Heart left ventricle (tissue), 16 donors: ENCODE measurements at regions not wholly inside any gene's neighbourhood (a gene's known extent, or its start where the extent isn't known, plus 50 kb on each side); places are given as distances from the start of the nearest gene placed in this dataset.

Experiments used
- ATAC-seq, 4 donors: fragments of 200-7000 bp; cut with Tn5 transposase; one replicate each; pipeline ENCODE4 v1.9.1; 2020 to 2022; ENCODE audit warnings: moderate library complexity in 4 of 4, mild to moderate bottlenecking in 3 of 4, moderate number of reproducible peaks in 1 of 4
- DNase-seq, 5 donors: peaks; one replicate each; pipeline ENCODE4 v3.0.0-alpha.2; 2020
- H3K27ac ChIP-seq, 12 donors: fragments of 200-600 bp; sonication (generic) in 4 of 12; one replicate each; pipeline versions ENCODE4 v1.5.0 to v1.8.0; 2016 to 2022; ENCODE audit warnings: mild to moderate bottlenecking in 2 of 12
- H3K27me3 ChIP-seq, 9 donors: fragments of 200-600 bp; sonication (generic) in 2 of 9; one replicate each; pipeline versions ENCODE4 v1.5.1 to v1.8.0; 2016 to 2022; ENCODE audit warnings: mild to moderate bottlenecking in 3 of 9
- H3K36me3 ChIP-seq, 9 donors: fragments of 200-600 bp; sonication (generic) in 2 of 9; one replicate each; pipeline versions ENCODE4 v1.5.0 to v1.8.0; 2018 to 2022; ENCODE audit warnings: mild to moderate bottlenecking in 2 of 9
- H3K4me1 ChIP-seq, 12 donors: fragments of 200-600 bp; sonication (generic) in 4 of 12; one replicate each; pipeline versions ENCODE4 v1.5.0 to v1.8.0; 2016 to 2022; ENCODE audit warnings: mild to moderate bottlenecking in 3 of 12
- H3K4me3 ChIP-seq, 12 donors: fragments of 200-600 bp; sonication (generic) in 4 of 12; one replicate each; pipeline versions ENCODE4 v1.5.0 to v1.8.0; 2017 to 2022; ENCODE audit warnings: mild to moderate bottlenecking in 9 of 12, moderate library complexity in 4 of 12
- H3K9me3 ChIP-seq, 12 donors: fragments of 200-600 bp; sonication (generic) in 4 of 12; one replicate each; pipeline versions ENCODE4 v1.5.0 to v1.8.0; 2016 to 2022; ENCODE audit warnings: mild to moderate bottlenecking in 1 of 12
- POLR2A ChIP-seq, 2 donors: fragments of 450-650 bp; IDR thresholded peaks; one replicate each; pipeline ENCODE4 v1.6.1; 2017; ENCODE audit warnings: antibody characterized with exemption in 2 of 2, mild to moderate bottlenecking in 2 of 2, moderate library complexity in 2 of 2
- WGBS, 4 donors: extraction: QIAGEN DNeasy Blood & Tissue Kit in 2 of 4; methylation state at CpG; one replicate each; pipeline versions ENCODE4 v1.1.5 to v1.1.7; 2013 to 2018; 5-methylcytosine and 5-hydroxymethylcytosine counted together
- intact Hi-C, 10 donors: fragments of 100-400 bp; cut with DNase I; formaldehyde crosslinking; loops; one replicate each; pipeline versions ENCODE4 v1.11.1 to v1.14.2; 2022
- TF ChIP-seq, protein P1 (sequence below), 12 donors: fragments of 200-600 bp; sonication (generic) in 4 of 12; IDR thresholded peaks; one replicate each; pipeline versions ENCODE4 v1.5.0 to v1.8.0; 2018 to 2022; ENCODE audit warnings: antibody characterized with exemption in 12 of 12, mild to moderate bottlenecking in 5 of 12
- donor health status: ischemic (EF 13 %, LVEDD 7.1; RV severe dilation, severe dysfunction).
- donor health status: healthy with polysubstance abuse.
- donor health status: DM: no; HTN: yes; CAD: no.
- donor health status: DM: no; HTN: no; CAD: no.
- donor health status: ischemic (EF 25% LVEDD 6.9; RV normal size, moderate dysfunction).
- donor health status: ischemic (EF 25% LVEDD 5.7; RV mildly dilated, moderate dysfunction).
- donor health status: healthy.
- donor health status: DM: yes; HTN: yes; CAD: no.
- donor health status: ischemic (EF 35%, LVEDD 5.7; RV mildly dilated, moderate dysfunction).
- donor health status: nonischemic (EF 11% LVEDD 7.7; RV severe dilation, severe dysfunction).
- donor health status: DM: yes; HTN: yes; CAD: no.
- donor health status: PGD.
- donor health status: ischemic (EF 29% LVEDD 5.4; RV normal size, mild dysfunction).
- donor health status: nonischemic (EF 23%, LVEDD 6.1; RV moderate dilation, normal function).

DNA sequence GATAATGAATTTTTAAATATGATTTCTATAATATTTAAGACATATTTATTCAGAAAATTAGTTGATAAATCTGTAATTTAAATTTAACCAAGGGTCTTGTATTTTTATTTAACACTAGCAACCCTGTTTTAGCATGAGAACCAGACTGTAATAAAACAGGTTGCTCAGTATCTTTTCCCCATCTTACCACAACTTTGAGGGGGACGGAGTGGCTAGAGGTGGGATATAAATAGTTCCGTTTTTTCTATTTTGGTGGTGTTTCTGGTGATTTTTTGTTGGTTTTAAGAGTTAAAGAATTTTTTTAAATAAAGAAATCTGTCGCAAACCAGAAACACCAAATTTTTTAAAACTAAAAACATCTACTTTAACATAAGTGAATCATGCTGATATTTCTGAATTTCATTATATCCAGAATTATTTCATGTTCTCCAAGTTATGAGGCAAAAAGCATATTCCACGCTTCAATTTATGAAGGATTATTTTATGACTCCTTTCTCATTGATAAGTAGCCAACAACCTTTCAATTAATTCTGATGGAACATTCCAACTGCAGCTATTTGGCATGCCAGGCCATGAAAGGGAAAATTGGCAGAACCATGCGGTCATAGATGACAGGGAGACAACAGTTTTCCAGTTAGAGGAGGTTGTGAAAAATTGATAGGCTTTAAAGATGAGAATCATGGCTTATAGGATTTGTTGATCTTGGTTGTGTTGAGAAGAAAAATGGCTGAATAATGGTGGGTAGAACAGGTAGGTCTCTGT is 151.9 kb upstream of the CARMIL1 start:
- Histone ChIP-seq H3K4me1 (peaks cover 0 to 53% (median 18%) of the 10 kb centered on the region in 12 donors), H3K27me3 (no peaks in the 10 kb centered on the region), H3K9me3 (no peaks in the 10 kb centered on the region), H3K36me3 (peaks cover 0 to 60% (median 17%) of the 10 kb centered on the region in 9 donors), H3K4me3 (no peak overlapping the region), H3K27ac (peak overlapping the region in 1 of 12 donors; percentile 4)
- intact Hi-C loops: no loop called here
- ATAC-seq (no peak), DNase-seq (no peak)
- TF ChIP-seq, protein P1, sequence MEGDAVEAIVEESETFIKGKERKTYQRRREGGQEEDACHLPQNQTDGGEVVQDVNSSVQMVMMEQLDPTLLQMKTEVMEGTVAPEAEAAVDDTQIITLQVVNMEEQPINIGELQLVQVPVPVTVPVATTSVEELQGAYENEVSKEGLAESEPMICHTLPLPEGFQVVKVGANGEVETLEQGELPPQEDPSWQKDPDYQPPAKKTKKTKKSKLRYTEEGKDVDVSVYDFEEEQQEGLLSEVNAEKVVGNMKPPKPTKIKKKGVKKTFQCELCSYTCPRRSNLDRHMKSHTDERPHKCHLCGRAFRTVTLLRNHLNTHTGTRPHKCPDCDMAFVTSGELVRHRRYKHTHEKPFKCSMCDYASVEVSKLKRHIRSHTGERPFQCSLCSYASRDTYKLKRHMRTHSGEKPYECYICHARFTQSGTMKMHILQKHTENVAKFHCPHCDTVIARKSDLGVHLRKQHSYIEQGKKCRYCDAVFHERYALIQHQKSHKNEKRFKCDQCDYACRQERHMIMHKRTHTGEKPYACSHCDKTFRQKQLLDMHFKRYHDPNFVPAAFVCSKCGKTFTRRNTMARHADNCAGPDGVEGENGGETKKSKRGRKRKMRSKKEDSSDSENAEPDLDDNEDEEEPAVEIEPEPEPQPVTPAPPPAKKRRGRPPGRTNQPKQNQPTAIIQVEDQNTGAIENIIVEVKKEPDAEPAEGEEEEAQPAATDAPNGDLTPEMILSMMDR (IDR thresholded peaks at IDR 0.05): no peak
- TF ChIP-seq POLR2A (IDR thresholded peaks at IDR 0.05): no peak
- WGBS, 4 donors: 80 to 90% (median 88%) methylated on average over 5 of the region's 5 CpGs

DNA sequence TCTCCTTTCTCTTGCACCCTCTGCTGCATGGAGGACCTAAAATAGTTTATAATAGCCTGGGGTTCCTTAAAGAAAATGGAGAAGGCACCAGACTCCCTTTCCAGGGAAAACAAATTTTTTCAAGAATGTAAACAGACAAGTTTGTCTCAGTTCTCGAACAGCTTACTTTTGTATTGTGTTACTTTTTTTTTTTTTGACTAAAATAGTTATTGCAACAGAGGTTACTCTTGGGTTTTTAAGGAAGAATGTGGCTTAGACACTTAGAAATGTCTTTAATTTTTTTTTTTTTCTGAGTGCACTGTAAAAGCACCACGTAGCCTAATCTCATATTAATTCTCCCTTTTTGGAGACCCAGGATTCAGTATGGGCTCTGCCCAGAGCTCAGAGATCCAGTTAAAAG is 148.7 kb upstream of the CARMIL1 start:
- no peak overlapping the region for H3K4me3 ChIP-seq
- peaks cover 0 to 45% (median 13%) of the 10 kb centered on the region in 9 donors for H3K36me3 ChIP-seq
- 46 to 70% (median 52%) methylated on average over 2 of the region's 2 CpGs for WGBS, 4 donors
- no peak for DNase-seq
- H3K27me3 ChIP-seq: no peaks in the 10 kb centered on the region
- H3K27ac ChIP-seq: peak overlapping the region in 8 of 12 donors; percentile 7 to 52 (median 26)
- intact Hi-C loops: loop anchor here in 1 of 10 donors (10.0 kb wide), 1 partner anchor 46 kb away; no protein-coding TSS in a partner anchor
- no peak for ATAC-seq
- H3K9me3 ChIP-seq: peaks cover 0 to 10% (median 0%) of the 10 kb centered on the region in 12 donors
- peaks cover 0 to 37% (median 9%) of the 10 kb centered on the region in 12 donors for H3K4me1 ChIP-seq
- TF ChIP-seq POLR2A (IDR thresholded peaks at IDR 0.05): no peak
- TF ChIP-seq, protein P1 (IDR thresholded peaks at IDR 0.05): no peak

DNA sequence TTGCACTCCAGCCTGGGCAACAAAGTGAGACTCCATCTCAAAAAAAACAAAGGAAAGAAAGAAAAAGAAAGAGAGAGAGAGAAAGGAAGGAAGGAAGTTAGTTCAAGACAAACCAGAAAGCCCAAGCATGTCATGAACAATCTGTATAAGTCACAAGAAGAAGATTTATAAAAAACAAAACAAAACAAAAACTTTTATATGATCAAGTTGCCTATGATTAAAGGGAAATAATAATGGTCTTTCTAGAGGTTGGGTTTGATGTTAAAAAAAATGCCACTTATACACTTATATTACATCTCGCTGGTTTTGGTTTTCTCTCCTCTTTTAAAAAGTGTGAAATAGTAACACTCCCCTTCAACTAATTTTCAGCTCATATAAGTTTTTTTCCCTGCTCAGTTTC is 146.2 kb upstream of the CARMIL1 start:
- Histone ChIP-seq H3K27me3 (no peaks in the 10 kb centered on the region), H3K27ac (peak overlapping the region in 10 of 12 donors; percentile 9 to 86 (median 42)), H3K4me3 (peak overlapping the region in 4 of 12 donors; percentile 2 to 26 (median 20)), H3K9me3 (peaks cover 0 to 10% (median 0%) of the 10 kb centered on the region in 12 donors), H3K4me1 (peaks cover 0 to 47% (median 17%) of the 10 kb centered on the region in 12 donors), H3K36me3 (peaks cover 0 to 23% (median 4%) of the 10 kb centered on the region in 9 donors)
- 82 to 97% (median 87%) methylated on average over 1 of the region's 1 CpG for WGBS, 4 donors
- no peak for DNase-seq
- ATAC-seq: no peak
- TF ChIP-seq, protein P1 (IDR thresholded peaks at IDR 0.05): no peak
- TF ChIP-seq POLR2A (IDR thresholded peaks at IDR 0.05): no peak
- intact Hi-C loops: loop anchor here in 1 of 10 donors (10.0 kb wide), 1 partner anchor 48 kb away; no protein-coding TSS in a partner anchor

DNA sequence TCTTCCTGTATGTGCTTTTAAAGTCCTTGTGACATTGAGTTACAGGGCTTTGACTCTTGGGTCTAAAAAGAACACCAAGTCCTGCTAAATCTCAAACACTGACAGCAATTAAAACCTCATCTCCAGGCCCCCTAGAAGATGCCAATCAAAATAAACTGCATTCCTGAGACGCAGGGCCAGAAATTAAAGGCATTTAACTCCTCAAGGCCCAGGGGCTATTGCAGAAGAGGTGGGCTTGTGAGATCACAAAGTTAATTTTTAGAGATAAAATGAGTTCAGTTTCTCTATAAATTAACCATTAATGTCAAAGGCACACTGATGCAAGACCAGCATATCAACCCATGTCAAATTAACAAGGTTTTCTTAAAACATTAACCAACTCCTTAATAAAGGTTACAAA is 145.6 kb upstream of the CARMIL1 start:
- ATAC-seq: no peak
- peak overlapping the region in 10 of 12 donors; percentile 15 to 96 (median 52) for H3K27ac ChIP-seq
- peaks cover 0 to 16% (median 2%) of the 10 kb centered on the region in 9 donors for H3K36me3 ChIP-seq
- no peak for TF ChIP-seq POLR2A (IDR thresholded peaks at IDR 0.05)
- TF ChIP-seq, protein P1 (IDR thresholded peaks at IDR 0.05): no peak
- intact Hi-C loops: loop anchor here in 1 of 10 donors (10.0 kb wide), 1 partner anchor 49 kb away; no protein-coding TSS in a partner anchor
- peak overlapping the region in 4 of 12 donors; percentile 2 to 17 (median 5) for H3K4me3 ChIP-seq
- WGBS, 4 donors: 4 to 16% (median 13%) methylated on average over 1 of the region's 1 CpG
- H3K9me3 ChIP-seq: peaks cover 0 to 10% (median 0%) of the 10 kb centered on the region in 12 donors
- DNase-seq: no peak
- peaks cover 0 to 47% (median 16%) of the 10 kb centered on the region in 12 donors for H3K4me1 ChIP-seq
- H3K27me3 ChIP-seq: no peaks in the 10 kb centered on the region
